GM12878 (cell line): ENCODE measurements at regions not wholly inside any gene's neighbourhood (a gene's known extent, or its start where the extent isn't known, plus 50 kb on each side); places are given as distances from the start of the nearest gene placed in this dataset.

Experiments used
- ATAC-seq: fragments of 200-7000 bp; cut with Tn5 transposase; 3 replicates; pipeline ENCODE4 v1.9.1; 2020; ENCODE audit warnings: mild to moderate bottlenecking, moderate library complexity
- BruUV-seq: library from RNA; stranded (reverse); fragments of 400-500 nt; replicated peaks from 2 replicates; lab custom pipeline; 2021; lab: Mats Ljungman, UMichigan
- CTCF ChIA-PET: fragments of 300-600 bp; sonication (Branson Sonifier 250); formaldehyde crosslinking; extraction: SDS; loops from one replicate; lab custom pipeline; 2021; ENCODE audit warnings: inconsistent platforms; lab: Yijun Ruan, JAX
- POLR2A ChIA-PET: fragments of 350-600 bp; formaldehyde crosslinking; extraction: SDS; loops from one replicate; lab custom pipeline; 2021; ENCODE audit warnings: inconsistent platforms; lab: Charles Lee
- RAD21 ChIA-PET: fragments of 300-600 bp; sonication (Branson Sonifier 250); formaldehyde crosslinking; loops from one replicate; lab custom pipeline; 2023; ENCODE audit warnings: antibody characterized with exemption; ENCODE audit not compliant: unreplicated experiment; lab: Charles Lee
- SMC1A ChIA-PET: fragments of 300-600 bp; sonication (Branson Sonifier 250); formaldehyde crosslinking; loops from one replicate; lab custom pipeline; 2023; ENCODE audit not compliant: unreplicated experiment, uncharacterized antibody; lab: Charles Lee
- DNase-seq: peaks from one replicate; pipeline ENCODE4 v3.0.0-alpha.2; 2011; ENCODE audit warnings: low read depth, low spot score
- FAIRE-seq: peaks from 3 replicates; lab custom pipeline; 2011; peaks lifted over from hg19 to GRCh38; lab: Jason Lieb, UNC
- H2AFZ ChIP-seq: 2 replicates; pipeline ENCODE4 v1.6.0; 2011; ENCODE audit warnings: low read depth, low read length, control low read depth; ENCODE audit not compliant: control insufficient read depth
- H3K27ac ChIP-seq: 2 replicates; pipeline ENCODE4 v1.5.1; 2011; ENCODE audit warnings: control low read depth; ENCODE audit not compliant: control insufficient read depth, insufficient read depth
- H3K27me3 ChIP-seq, 2 experiments: replicated peaks in 1 of 2; 2 replicates each; pipeline versions ENCODE4 v1.6.0 to v1.6.1; 2011; ENCODE audit warnings: low read length in 1 of 2; ENCODE audit not compliant: control insufficient read depth in 2 of 2, insufficient read depth in 2 of 2
- H3K36me3 ChIP-seq, 2 experiments: 2 replicates each; pipeline ENCODE4 v1.5.1; 2011; ENCODE audit warnings: low read length in 1 of 2; ENCODE audit not compliant: control insufficient read depth in 2 of 2, insufficient read depth in 2 of 2
- H3K4me1 ChIP-seq: 2 replicates; pipeline ENCODE4 v1.6.1; 2011; ENCODE audit warnings: mild to moderate bottlenecking, low read length, moderate library complexity, mixed read lengths; ENCODE audit not compliant: control insufficient read depth, insufficient read depth
- H3K4me2 ChIP-seq: 2 replicates; pipeline ENCODE4 v1.6.0; 2011; ENCODE audit warnings: control low read depth; ENCODE audit not compliant: control insufficient read depth, insufficient read depth
- H3K4me3 ChIP-seq: fragments of 200-600 bp; sonication (generic); 2 replicates; pipeline ENCODE4 v1.5.1; 2016
- H3K79me2 ChIP-seq: 2 replicates; pipeline ENCODE4 v1.6.0; 2011; ENCODE audit warnings: low read length; ENCODE audit not compliant: control insufficient read depth, insufficient read depth
- H3K9ac ChIP-seq: 2 replicates; pipeline ENCODE4 v1.8.0; 2011; ENCODE audit warnings: low read length, control low read depth, mixed read lengths; ENCODE audit not compliant: control insufficient read depth, insufficient read depth
- H3K9me3 ChIP-seq: replicated peaks from 3 replicates; pipeline ENCODE4 v1.5.1; 2011; ENCODE audit warnings: mild to moderate bottlenecking, low read length; ENCODE audit not compliant: control insufficient read depth, insufficient read depth
- H4K20me1 ChIP-seq: 2 replicates; pipeline ENCODE4 v1.6.0; 2011; ENCODE audit not compliant: control insufficient read depth, insufficient read depth
- E2F4 ChIP-seq: IDR thresholded peaks from 2 replicates; pipeline ENCODE4 v1.6.1; 2012; ENCODE audit warnings: low read depth, low read length, improper control_type of control experiment
- EGR1 ChIP-seq, 2 experiments: IDR thresholded peaks; 1 replicate in 1 of 2; 2 replicates in 1 of 2; pipeline ENCODE4 v1.6.1; 2011 to 2012; ENCODE audit warnings: low read depth in 2 of 2, low read length in 2 of 2, borderline replicate concordance in 1 of 2, mild to moderate bottlenecking in 1 of 2, moderate library complexity in 1 of 2
- KAT2A ChIP-seq: conservative IDR thresholded peaks from 2 replicates; pipeline ENCODE4 v1.6.1; 2011; ENCODE audit warnings: low read depth, low read length; ENCODE audit not compliant: control insufficient read depth
- MEF2A ChIP-seq: IDR thresholded peaks from 2 replicates; pipeline ENCODE4 v1.6.1; 2011; ENCODE audit warnings: low read depth, mild to moderate bottlenecking, low read length, moderate library complexity; ENCODE audit not compliant: insufficient read depth
- NKRF ChIP-seq: fragments of 450-650 bp; conservative IDR thresholded peaks from 2 replicates; pipeline ENCODE4 v1.6.1; 2017; ENCODE audit warnings: mild to moderate bottlenecking, moderate library complexity
- PML ChIP-seq: IDR thresholded peaks from 2 replicates; pipeline ENCODE4 v1.6.1; 2012; ENCODE audit warnings: low read length, inconsistent platforms
- POLR2A ChIP-seq: IDR thresholded peaks from 2 replicates; pipeline ENCODE4 v1.6.1; 2011; ENCODE audit warnings: low read depth, mild to moderate bottlenecking, low read length
- RFX5 ChIP-seq: IDR thresholded peaks from 2 replicates; pipeline ENCODE4 v1.6.1; 2011; ENCODE audit warnings: low read depth, low read length, improper control_type of control experiment
- SREBF2 ChIP-seq: IDR thresholded peaks from 2 replicates; pipeline ENCODE4 v1.6.1; 2012; ENCODE audit warnings: mild to moderate bottlenecking, low read length
- SRF ChIP-seq, 2 experiments: IDR thresholded peaks; 2 replicates each; pipeline ENCODE4 v1.6.1; 2011; ENCODE audit warnings: low read depth in 2 of 2, low read length in 2 of 2, mild to moderate bottlenecking in 1 of 2, moderate library complexity in 1 of 2
- STAT3 ChIP-seq: IDR thresholded peaks from 2 replicates; pipeline ENCODE4 v1.6.1; 2011; ENCODE audit warnings: low read depth, low read length, improper control_type of control experiment
- TARDBP ChIP-seq: IDR thresholded peaks from 2 replicates; pipeline ENCODE4 v1.6.1; 2016; ENCODE audit warnings: borderline replicate concordance
- TCF3 ChIP-seq: IDR thresholded peaks from 2 replicates; pipeline ENCODE4 v1.6.1; 2012; ENCODE audit warnings: low read depth, mild to moderate bottlenecking, low read length, borderline replicate concordance; ENCODE audit not compliant: insufficient read depth
- USF1 ChIP-seq: IDR thresholded peaks from 2 replicates; pipeline ENCODE4 v1.6.1; 2011; ENCODE audit warnings: borderline replicate concordance, low read depth, mild to moderate bottlenecking, moderate library complexity, mixed read lengths, low read length; ENCODE audit not compliant: insufficient read depth; ENCODE audit errors: extremely low read length
- WRNIP1 ChIP-seq: IDR thresholded peaks from 2 replicates; pipeline ENCODE4 v1.6.1; 2011; ENCODE audit warnings: low read depth, low read length, improper control_type of control experiment, borderline replicate concordance
- WGBS: methylation state at CpG from one replicate; pipeline ENCODE4 v1.1.6; 2016; ENCODE audit warnings: low lambda C conversion rate; ENCODE audit not compliant: insufficient replicate concordance, insufficient coverage; ENCODE audit errors: missing lambda C conversion rate; 5-methylcytosine and 5-hydroxymethylcytosine counted together
- in situ Hi-C: fragments of 300-500 bp; cut with MboI; formaldehyde crosslinking; loops from 9 replicates; pipeline ENCODE4 v1.14.3; 2018; ENCODE audit warnings: mixed read lengths
- intact Hi-C: fragments of 100-400 bp; cut with micrococcal nuclease; formaldehyde crosslinking; loops from one replicate; pipeline ENCODE4 v1.14.2; 2022; ENCODE audit not compliant: unreplicated experiment

GRCh38 chr22:49359076-49359475 is 468.6 kb downstream of the BRD1 start:
- Histone ChIP-seq H3K4me3 (no peak overlapping the region), H3K4me1 (no peaks in the 10 kb centered on the region), H3K27ac (no peak overlapping the region), H3K36me3 (no peaks in the 10 kb centered on the region), H3K27me3 (no peaks in the 10 kb centered on the region), H4K20me1 (no peaks in the 10 kb centered on the region), H3K9me3 (no peaks in the 10 kb centered on the region; the same call in 2 of the 3 replicates), H2AFZ (no peak overlapping the region), H3K4me2 (no peak overlapping the region), H3K79me2 (no peaks in the 10 kb centered on the region), H3K9ac (no peak overlapping the region)
- 50% methylated on average over 8 of the region's 8 CpGs for WGBS
- ChIA-PET POLR2A (no interaction called here), SMC1A (no interaction called here), CTCF (no interaction called here), RAD21 (no interaction called here)
- FAIRE-seq (no peak), DNase-seq (no peak), ATAC-seq (no peak)
- no peak for TF ChIP-seq TCF3
- no peak for TF ChIP-seq E2F4
- TF ChIP-seq KAT2A, result no peak
- TF ChIP-seq EGR1 (IDR thresholded peaks at IDR 0.05; ENCODE audit: borderline replicate concordance in 1 of 2, low read depth in 2 of 2, low read length in 2 of 2), result no peak
- intact Hi-C loops (no loop called here), in situ Hi-C loops (no loop called here)
- no TSS peak for BruUV-seq

GRCh38 chr22:49357661-49358440 is 469.8 kb downstream of the BRD1 start:
- ATAC-seq (no peak), FAIRE-seq (no peak), DNase-seq (no peak)
- in situ Hi-C loops (no loop called here), intact Hi-C loops (no loop called here)
- no peaks in the 10 kb centered on the region for H4K20me1 ChIP-seq
- H3K4me1 ChIP-seq, result no peaks in the 10 kb centered on the region
- WGBS, result 40% methylated on average over 20 of the region's 20 CpGs
- H3K27me3 ChIP-seq, result no peaks in the 10 kb centered on the region
- no peak overlapping the region for H3K4me3 ChIP-seq
- BruUV-seq, result no TSS peak
- H3K36me3 ChIP-seq, result no peaks in the 10 kb centered on the region
- no peaks in the 10 kb centered on the region for H3K79me2 ChIP-seq
- no peak overlapping the region for H3K9ac ChIP-seq
- no peaks in the 10 kb centered on the region; the same call in 2 of the 3 replicates for H3K9me3 ChIP-seq
- H3K27ac ChIP-seq, result no peak overlapping the region
- H2AFZ ChIP-seq, result no peak overlapping the region
- ChIA-PET CTCF (no interaction called here), POLR2A (no interaction called here), RAD21 (no interaction called here), SMC1A (no interaction called here)
- no peak overlapping the region for H3K4me2 ChIP-seq
- TF ChIP-seq TARDBP (no peak), POLR2A (no peak), SRF (IDR thresholded peaks at IDR 0.05; ENCODE audit: low read depth in 2 of 2, low read length in 2 of 2) (no peak), MEF2A (no peak), WRNIP1 (no peak), SREBF2 (no peak), USF1 (no peak), RFX5 (no peak), PML (no peak), STAT3 (no peak), NKRF (no peak)
